RWPE1 (cell line): ENCODE measurements at regions not wholly inside any gene's neighbourhood (a gene's known extent, or its start where the extent isn't known, plus 50 kb on each side); places are given as distances from the start of the nearest gene placed in this dataset.
"Not testable (repeated sequence)": the region's sequence is repeated elsewhere in the genome, so short reads cannot be mapped to it uniquely, and the experiment has no call there.

Source experiments
- CTCF ChIA-PET: fragments of 350-600 bp; sonication (Branson Sonifier 250); formaldehyde crosslinking; extraction: SDS; loops from one replicate; lab custom pipeline; 2021; lab: Yijun Ruan, JAX
- POLR2A ChIA-PET: fragments of 400-600 bp; formaldehyde crosslinking; extraction: SDS; loops from one replicate; lab custom pipeline; 2020; ENCODE audit warnings: antibody characterized with exemption; ENCODE audit not compliant: low non-redundant PET; lab: Yijun Ruan, JAX
- DNase-seq: peaks from one replicate; pipeline ENCODE4 v3.0.0; 2012; ENCODE audit warnings: low spot score
- H3K27ac ChIP-seq: fragments of 450-650 bp; 2 replicates; pipeline ENCODE4 v1.5.1; 2017
- TF ChIP-seq, protein P1 (sequence below): fragments of 450-650 bp; conservative IDR thresholded peaks from 2 replicates; pipeline ENCODE4 v1.5.1; 2017; ENCODE audit warnings: low read depth, mild to moderate bottlenecking

DNA sequence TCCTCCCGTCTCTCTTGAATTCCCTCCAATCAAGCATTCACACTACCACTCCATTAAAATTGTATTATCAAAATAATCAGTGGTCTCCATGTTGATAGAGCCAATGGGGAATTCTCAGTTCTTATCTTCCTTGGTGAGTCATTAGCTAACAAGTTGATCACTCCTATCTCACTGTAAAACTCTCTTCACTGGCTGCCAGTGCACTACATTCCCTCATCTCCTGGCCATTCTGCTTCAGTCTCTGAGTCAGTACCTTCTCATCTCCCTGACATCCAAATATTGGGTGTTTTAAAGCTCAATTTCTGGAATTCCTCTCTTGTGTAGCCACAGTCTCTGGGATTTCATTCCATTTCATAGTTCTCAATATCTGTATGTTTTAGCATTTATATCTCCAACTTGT lies 175.2 kb downstream of the ALDH1A2 start:
- H3K27ac ChIP-seq = no peak overlapping the region
- ChIA-PET CTCF (no interaction called here), POLR2A (no interaction called here)
- TF ChIP-seq, protein P1, sequence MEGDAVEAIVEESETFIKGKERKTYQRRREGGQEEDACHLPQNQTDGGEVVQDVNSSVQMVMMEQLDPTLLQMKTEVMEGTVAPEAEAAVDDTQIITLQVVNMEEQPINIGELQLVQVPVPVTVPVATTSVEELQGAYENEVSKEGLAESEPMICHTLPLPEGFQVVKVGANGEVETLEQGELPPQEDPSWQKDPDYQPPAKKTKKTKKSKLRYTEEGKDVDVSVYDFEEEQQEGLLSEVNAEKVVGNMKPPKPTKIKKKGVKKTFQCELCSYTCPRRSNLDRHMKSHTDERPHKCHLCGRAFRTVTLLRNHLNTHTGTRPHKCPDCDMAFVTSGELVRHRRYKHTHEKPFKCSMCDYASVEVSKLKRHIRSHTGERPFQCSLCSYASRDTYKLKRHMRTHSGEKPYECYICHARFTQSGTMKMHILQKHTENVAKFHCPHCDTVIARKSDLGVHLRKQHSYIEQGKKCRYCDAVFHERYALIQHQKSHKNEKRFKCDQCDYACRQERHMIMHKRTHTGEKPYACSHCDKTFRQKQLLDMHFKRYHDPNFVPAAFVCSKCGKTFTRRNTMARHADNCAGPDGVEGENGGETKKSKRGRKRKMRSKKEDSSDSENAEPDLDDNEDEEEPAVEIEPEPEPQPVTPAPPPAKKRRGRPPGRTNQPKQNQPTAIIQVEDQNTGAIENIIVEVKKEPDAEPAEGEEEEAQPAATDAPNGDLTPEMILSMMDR = no peak
- DNase-seq = no peak

DNA sequence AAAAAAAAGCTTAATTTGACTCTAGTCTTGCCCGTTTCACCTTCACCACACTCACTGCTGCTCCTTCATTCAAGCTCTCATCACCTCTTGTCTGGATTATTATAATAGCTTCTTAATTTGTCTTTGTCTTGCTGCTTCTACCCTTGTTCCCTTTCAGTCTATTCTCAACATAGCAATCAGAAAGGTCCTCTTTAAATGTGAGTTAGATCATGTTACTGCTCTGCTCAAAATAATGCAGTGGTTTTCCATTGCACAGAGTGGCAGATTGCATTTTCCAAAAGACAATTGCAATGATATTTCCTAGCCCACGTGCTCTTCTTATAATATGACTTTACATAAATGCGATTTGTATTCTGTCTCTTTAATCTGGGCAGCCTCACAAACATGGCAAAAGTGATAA lies 174.6 kb downstream of the ALDH1A2 start:
- DNase-seq = no peak
- ChIA-PET CTCF (no interaction called here), POLR2A (no interaction called here)
- TF ChIP-seq, protein P1 = no peak
- no peak overlapping the region for H3K27ac ChIP-seq

DNA sequence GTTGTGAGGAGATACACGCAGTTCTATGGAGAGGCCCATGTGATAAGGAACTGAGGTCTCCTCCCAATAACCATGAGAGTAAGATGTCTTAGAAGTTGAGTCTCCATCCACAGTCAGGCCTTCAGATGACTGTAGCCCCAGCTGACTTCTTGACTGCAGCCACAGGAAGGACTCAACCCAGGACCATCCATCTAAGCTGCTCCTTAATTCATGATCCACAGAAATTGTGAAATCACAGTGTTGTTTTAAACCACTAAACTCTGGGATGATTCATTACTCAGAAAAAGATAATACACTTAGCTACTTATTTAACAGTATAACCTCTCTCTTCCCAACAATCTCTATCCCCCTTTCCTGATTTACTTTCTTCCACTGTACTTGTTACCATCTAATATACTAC lies 173.3 kb downstream of the ALDH1A2 start:
- POLR2A ChIA-PET = no interaction called here
- TF ChIP-seq, protein P1 = no peak
- no peak for DNase-seq
- CTCF ChIA-PET = interaction anchor here (0.5 to 0.6 kb wide), 2 partner anchors 8 to 50 kb away, joined by 3 read pairs; no protein-coding TSS in a partner anchor
- H3K27ac ChIP-seq = no peak overlapping the region

DNA sequence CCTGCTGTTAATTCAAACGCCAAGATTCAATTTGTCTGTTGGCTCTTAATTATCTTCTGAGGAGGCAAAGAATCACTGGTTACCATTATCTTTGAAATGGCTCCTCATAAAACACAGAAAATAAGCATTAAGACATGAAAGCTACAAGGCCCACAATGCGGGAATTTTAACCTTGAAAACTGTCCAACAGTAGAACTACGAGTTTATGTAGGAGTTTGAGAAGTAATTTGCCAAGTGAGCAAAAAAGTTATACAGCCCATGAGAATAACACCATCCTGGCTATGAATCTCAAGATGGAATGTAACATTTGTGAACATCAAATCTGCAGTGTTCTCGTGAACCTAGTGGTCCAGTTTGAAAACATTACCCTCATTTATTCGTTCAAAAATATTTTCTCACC lies 172.5 kb downstream of the ALDH1A2 start:
- ChIA-PET POLR2A (no interaction called here), CTCF (interaction anchor here (0.6 kb wide), 1 partner anchor 878 kb away, joined by 4 read pairs; the partner anchor contains the start of gene MINDY2)
- TF ChIP-seq, protein P1 = no peak
- no peak for DNase-seq
- H3K27ac ChIP-seq = no peak overlapping the region

DNA sequence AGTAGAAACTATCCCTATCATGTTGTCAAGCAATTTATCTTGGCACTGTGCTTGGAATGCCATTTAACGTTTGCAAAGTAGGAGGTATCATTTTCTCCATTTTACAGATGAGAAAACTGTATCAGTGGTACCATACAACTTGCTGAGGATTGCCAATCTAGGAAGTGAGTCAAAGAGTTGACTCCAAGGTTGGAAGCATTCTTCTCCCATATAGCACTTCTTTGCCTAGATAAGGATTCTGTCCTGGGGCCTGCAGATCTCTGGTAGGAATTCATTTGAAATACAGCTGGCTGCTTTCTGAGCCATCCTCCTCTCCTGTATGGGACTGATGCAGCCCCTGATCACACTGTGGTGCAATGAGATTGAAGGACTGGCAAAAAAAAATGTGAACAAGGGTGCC lies 170.2 kb downstream of the ALDH1A2 start:
- DNase-seq = no peak
- POLR2A ChIA-PET = no interaction called here
- no peak overlapping the region for H3K27ac ChIP-seq
- CTCF ChIA-PET = no interaction called here
- TF ChIP-seq, protein P1 = no peak

DNA sequence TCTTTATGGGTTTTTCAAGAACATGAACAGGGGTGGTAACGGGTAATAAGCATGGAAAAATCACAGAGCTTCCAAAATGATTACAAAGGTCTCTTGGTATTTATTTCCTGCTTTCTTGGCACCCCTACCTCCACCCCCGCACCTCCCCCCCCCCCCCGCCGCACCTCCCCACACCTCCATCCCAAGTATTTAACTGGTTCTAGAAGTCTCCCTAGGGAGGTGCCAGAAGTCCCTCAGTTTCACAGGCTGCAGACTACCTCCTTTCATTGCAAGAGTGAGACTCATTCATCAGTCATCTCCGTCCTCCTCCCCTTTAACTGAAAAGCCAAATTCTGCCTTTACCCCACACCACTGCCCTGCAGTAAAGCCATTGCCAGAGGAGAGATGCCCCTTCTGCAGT lies 169.4 kb downstream of the ALDH1A2 start:
- ChIA-PET CTCF (no interaction called here), POLR2A (no interaction called here)
- no peak for DNase-seq
- TF ChIP-seq, protein P1 = no peak
- H3K27ac ChIP-seq = no peak overlapping the region

DNA sequence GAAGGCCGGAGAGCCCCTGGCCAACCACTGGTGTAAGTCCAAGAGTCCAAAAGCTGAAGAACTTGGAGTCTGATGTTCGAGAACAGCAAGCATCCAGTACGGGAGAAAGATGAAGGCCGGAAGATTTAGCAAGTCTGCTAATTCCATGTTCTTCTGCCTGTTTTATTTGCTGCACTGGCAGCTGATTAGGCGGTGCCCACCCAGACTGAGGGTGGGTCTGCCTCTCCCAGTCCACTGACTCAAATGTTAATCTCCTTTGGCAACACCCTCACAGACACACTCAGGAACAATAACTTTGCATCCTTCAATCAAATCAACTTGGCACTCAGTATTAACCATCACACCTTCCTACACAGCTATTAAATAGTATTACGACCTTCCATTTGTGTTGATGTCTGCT lies 168.6 kb downstream of the ALDH1A2 start:
- CTCF ChIA-PET, POLR2A ChIA-PET: not testable (repeated sequence)

More for the DNA sequence above, 168.6 kb downstream of the ALDH1A2 start:
- H3K27ac ChIP-seq, DNase-seq: not testable (repeated sequence)
